ENCODE measurements at regions not wholly inside any gene's neighbourhood (a gene's known extent, or its start where the extent isn't known, plus 50 kb on each side); places are given as distances from the start of the nearest gene placed in this dataset.

DNA sequence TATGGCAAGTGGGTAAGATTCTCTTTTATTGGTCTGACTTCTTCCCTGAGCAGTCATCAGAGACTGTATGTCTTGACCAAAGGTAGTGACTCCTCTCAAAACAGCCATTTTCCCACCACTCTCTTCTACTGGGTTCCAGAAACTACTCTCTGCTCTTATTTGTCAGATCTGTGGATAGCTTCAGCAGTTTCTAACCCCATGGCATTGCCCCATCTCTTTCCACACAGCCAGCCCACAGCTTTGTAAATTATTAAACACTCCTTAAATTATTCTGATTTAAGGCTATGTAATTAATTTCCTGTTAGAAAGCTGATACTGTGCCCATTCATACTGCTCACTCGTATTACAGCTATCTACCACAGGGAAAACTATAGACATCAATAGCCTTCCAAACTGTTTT, 138.4 kb upstream of the CNR1 start:
- TF ChIP-seq, protein P1, sequence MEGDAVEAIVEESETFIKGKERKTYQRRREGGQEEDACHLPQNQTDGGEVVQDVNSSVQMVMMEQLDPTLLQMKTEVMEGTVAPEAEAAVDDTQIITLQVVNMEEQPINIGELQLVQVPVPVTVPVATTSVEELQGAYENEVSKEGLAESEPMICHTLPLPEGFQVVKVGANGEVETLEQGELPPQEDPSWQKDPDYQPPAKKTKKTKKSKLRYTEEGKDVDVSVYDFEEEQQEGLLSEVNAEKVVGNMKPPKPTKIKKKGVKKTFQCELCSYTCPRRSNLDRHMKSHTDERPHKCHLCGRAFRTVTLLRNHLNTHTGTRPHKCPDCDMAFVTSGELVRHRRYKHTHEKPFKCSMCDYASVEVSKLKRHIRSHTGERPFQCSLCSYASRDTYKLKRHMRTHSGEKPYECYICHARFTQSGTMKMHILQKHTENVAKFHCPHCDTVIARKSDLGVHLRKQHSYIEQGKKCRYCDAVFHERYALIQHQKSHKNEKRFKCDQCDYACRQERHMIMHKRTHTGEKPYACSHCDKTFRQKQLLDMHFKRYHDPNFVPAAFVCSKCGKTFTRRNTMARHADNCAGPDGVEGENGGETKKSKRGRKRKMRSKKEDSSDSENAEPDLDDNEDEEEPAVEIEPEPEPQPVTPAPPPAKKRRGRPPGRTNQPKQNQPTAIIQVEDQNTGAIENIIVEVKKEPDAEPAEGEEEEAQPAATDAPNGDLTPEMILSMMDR (conservative IDR thresholded peaks at IDR 0.05 in 1 of 2, IDR thresholded peaks at IDR 0.05 in 1 of 2; ENCODE audit: low read depth in 1 of 2, low read length in 2 of 2) = no peak
- TF ChIP-seq EZH2 (IDR thresholded peaks at IDR 0.05; ENCODE audit: low read length, missing control alignments) = no peak

Data from fibroblast of lung (primary cell).